GM12878 (cell line): ENCODE measurements at regions not wholly inside any gene's neighbourhood (a gene's known extent, or its start where the extent isn't known, plus 50 kb on each side); places are given as distances from the start of the nearest gene placed in this dataset.

Source experiments
- ATAC-seq: fragments of 200-7000 bp; cut with Tn5 transposase; 3 replicates; pipeline ENCODE4 v1.9.1; 2020; ENCODE audit warnings: mild to moderate bottlenecking, moderate library complexity
- BruUV-seq: library from RNA; stranded (reverse); fragments of 400-500 nt; replicated peaks from 2 replicates; lab custom pipeline; 2021; lab: Mats Ljungman, UMichigan
- CTCF ChIA-PET: fragments of 300-600 bp; sonication (Branson Sonifier 250); formaldehyde crosslinking; extraction: SDS; loops from one replicate; lab custom pipeline; 2021; ENCODE audit warnings: inconsistent platforms; lab: Yijun Ruan, JAX
- POLR2A ChIA-PET: fragments of 350-600 bp; formaldehyde crosslinking; extraction: SDS; loops from one replicate; lab custom pipeline; 2021; ENCODE audit warnings: inconsistent platforms; lab: Charles Lee
- RAD21 ChIA-PET: fragments of 300-600 bp; sonication (Branson Sonifier 250); formaldehyde crosslinking; loops from one replicate; lab custom pipeline; 2023; ENCODE audit warnings: antibody characterized with exemption; ENCODE audit not compliant: unreplicated experiment; lab: Charles Lee
- SMC1A ChIA-PET: fragments of 300-600 bp; sonication (Branson Sonifier 250); formaldehyde crosslinking; loops from one replicate; lab custom pipeline; 2023; ENCODE audit not compliant: unreplicated experiment, uncharacterized antibody; lab: Charles Lee
- DNase-seq: peaks from one replicate; pipeline ENCODE4 v3.0.0-alpha.2; 2011; ENCODE audit warnings: low read depth, low spot score
- FAIRE-seq: peaks from 3 replicates; lab custom pipeline; 2011; peaks lifted over from hg19 to GRCh38; lab: Jason Lieb, UNC
- H2AFZ ChIP-seq: 2 replicates; pipeline ENCODE4 v1.6.0; 2011; ENCODE audit warnings: low read depth, low read length, control low read depth; ENCODE audit not compliant: control insufficient read depth
- H3K27ac ChIP-seq: 2 replicates; pipeline ENCODE4 v1.5.1; 2011; ENCODE audit warnings: control low read depth; ENCODE audit not compliant: control insufficient read depth, insufficient read depth
- H3K27me3 ChIP-seq, 2 experiments: replicated peaks in 1 of 2; 2 replicates each; pipeline versions ENCODE4 v1.6.0 to v1.6.1; 2011; ENCODE audit warnings: low read length in 1 of 2; ENCODE audit not compliant: control insufficient read depth in 2 of 2, insufficient read depth in 2 of 2
- H3K36me3 ChIP-seq, 2 experiments: 2 replicates each; pipeline ENCODE4 v1.5.1; 2011; ENCODE audit warnings: low read length in 1 of 2; ENCODE audit not compliant: control insufficient read depth in 2 of 2, insufficient read depth in 2 of 2
- H3K4me1 ChIP-seq: 2 replicates; pipeline ENCODE4 v1.6.1; 2011; ENCODE audit warnings: mild to moderate bottlenecking, low read length, moderate library complexity, mixed read lengths; ENCODE audit not compliant: control insufficient read depth, insufficient read depth
- H3K4me2 ChIP-seq: 2 replicates; pipeline ENCODE4 v1.6.0; 2011; ENCODE audit warnings: control low read depth; ENCODE audit not compliant: control insufficient read depth, insufficient read depth
- H3K4me3 ChIP-seq: fragments of 200-600 bp; sonication (generic); 2 replicates; pipeline ENCODE4 v1.5.1; 2016
- H3K79me2 ChIP-seq: 2 replicates; pipeline ENCODE4 v1.6.0; 2011; ENCODE audit warnings: low read length; ENCODE audit not compliant: control insufficient read depth, insufficient read depth
- H3K9ac ChIP-seq: 2 replicates; pipeline ENCODE4 v1.8.0; 2011; ENCODE audit warnings: low read length, control low read depth, mixed read lengths; ENCODE audit not compliant: control insufficient read depth, insufficient read depth
- H3K9me3 ChIP-seq: replicated peaks from 3 replicates; pipeline ENCODE4 v1.5.1; 2011; ENCODE audit warnings: mild to moderate bottlenecking, low read length; ENCODE audit not compliant: control insufficient read depth, insufficient read depth
- H4K20me1 ChIP-seq: 2 replicates; pipeline ENCODE4 v1.6.0; 2011; ENCODE audit not compliant: control insufficient read depth, insufficient read depth
- CREM ChIP-seq: IDR thresholded peaks from 2 replicates; pipeline ENCODE4 v1.6.1; 2014; ENCODE audit warnings: antibody characterized with exemption, low read depth
- FOXK2 ChIP-seq: fragments of 450-650 bp; IDR thresholded peaks from 2 replicates; pipeline ENCODE4 v1.6.1; 2017; ENCODE audit warnings: mild to moderate bottlenecking, moderate library complexity
- KLF5 ChIP-seq: fragments of 450-650 bp; IDR thresholded peaks from 2 replicates; pipeline ENCODE4 v1.6.1; 2014; ENCODE audit warnings: mild to moderate bottlenecking; ENCODE audit not compliant: partially characterized antibody
- POLR2AphosphoS5 ChIP-seq: IDR thresholded peaks from 2 replicates; pipeline ENCODE4 v1.6.1; 2011; ENCODE audit warnings: mild to moderate bottlenecking, low read length, inconsistent platforms
- ZNF24 ChIP-seq: fragments of 450-650 bp; IDR thresholded peaks from 2 replicates; pipeline ENCODE4 v1.6.1; 2017; ENCODE audit warnings: antibody characterized with exemption, mild to moderate bottlenecking
- whole genome bisulfite sequencing: methylation state at CpG from one replicate; pipeline ENCODE4 v1.1.6; 2016; ENCODE audit warnings: low lambda C conversion rate; ENCODE audit not compliant: insufficient replicate concordance, insufficient coverage; ENCODE audit errors: missing lambda C conversion rate; 5-methylcytosine and 5-hydroxymethylcytosine counted together
- in situ Hi-C: fragments of 300-500 bp; cut with MboI; formaldehyde crosslinking; loops from 9 replicates; pipeline ENCODE4 v1.14.3; 2018; ENCODE audit warnings: mixed read lengths
- intact Hi-C: fragments of 100-400 bp; cut with micrococcal nuclease; formaldehyde crosslinking; loops from one replicate; pipeline ENCODE4 v1.14.2; 2022; ENCODE audit not compliant: unreplicated experiment

- ChIA-PET POLR2A (no interaction called here), RAD21 (no interaction called here), SMC1A (interaction anchor here (1.2 to 1.3 kb wide), 2 partner anchors 13 to 116 kb away, joined by 4 read pairs; no protein-coding TSS in a partner anchor), CTCF (interaction anchor here (1.3 to 1.6 kb wide), 2 partner anchors 9 to 41 kb away, joined by 3 to 4 read pairs; no protein-coding TSS in a partner anchor)
- H3K4me3 ChIP-seq, result no peak overlapping the region
- no peak overlapping the region for H3K9ac ChIP-seq
- no peaks in the 10 kb centered on the region for H3K36me3 ChIP-seq
- no peak for TF ChIP-seq ZNF24
- intact Hi-C loops, result no loop called here
- H3K9me3 ChIP-seq, result no peaks in the 10 kb centered on the region
- ATAC-seq, result no peak
- H3K27me3 ChIP-seq, result no peaks in the 10 kb centered on the region; a peak in 1 of 4 replicates
- no peaks in the 10 kb centered on the region for H4K20me1 ChIP-seq
- FAIRE-seq, result no peak
- no peaks in the 10 kb centered on the region for H3K4me1 ChIP-seq
- 31% methylated on average over 6 of the region's 6 CpGs for WGBS
- H3K27ac ChIP-seq, result no peak overlapping the region
- no peaks in the 10 kb centered on the region for H3K79me2 ChIP-seq
- in situ Hi-C loops, result no loop called here
- BruUV-seq, result no TSS peak
- DNase-seq, result no peak
- no peak overlapping the region for H2AFZ ChIP-seq
- no peak overlapping the region for H3K4me2 ChIP-seq
Observed at GRCh38 chr2:7683708-7684107, 766.5 kb downstream of the RNF144A start.

GRCh38 chr2:7685342-7686015 is 768.3 kb downstream of the RNF144A start:
- ChIA-PET SMC1A (interaction anchor here (0.7 to 2.1 kb wide), 8 partner anchors 9 to 257 kb away, joined by 3 to 7 read pairs (median 4); no protein-coding TSS in a partner anchor), POLR2A (no interaction called here), RAD21 (no interaction called here), CTCF (interaction anchor here (6.7 kb wide), 1 partner anchor 13 kb away, joined by 36 read pairs; no protein-coding TSS in a partner anchor)
- intact Hi-C loops (no loop called here), in situ Hi-C loops (no loop called here)
- Histone ChIP-seq H4K20me1 (no peaks in the 10 kb centered on the region), H3K4me2 (no peak overlapping the region), H3K36me3 (no peaks in the 10 kb centered on the region), H3K9me3 (no peaks in the 10 kb centered on the region), H3K4me3 (no peak overlapping the region), H3K27me3 (no peaks in the 10 kb centered on the region; a peak in 1 of 4 replicates), H3K79me2 (no peaks in the 10 kb centered on the region), H2AFZ (no peak overlapping the region), H3K9ac (no peak overlapping the region), H3K27ac (no peak overlapping the region), H3K4me1 (no peaks in the 10 kb centered on the region)
- TF ChIP-seq POLR2AphosphoS5, result no peak
- no peak for TF ChIP-seq KLF5
- TF ChIP-seq FOXK2, result no peak
- TF ChIP-seq CREM, result no peak
- DNase-seq (no peak), FAIRE-seq (no peak), ATAC-seq (no peak)
- BruUV-seq, result no TSS peak
- 29% methylated on average over 5 of the region's 5 CpGs for WGBS
